ENCODE measurements at regions not wholly inside any gene's neighbourhood (a gene's known extent, or its start where the extent isn't known, plus 50 kb on each side); places are given as distances from the start of the nearest gene placed in this dataset.
"Not testable (repeated sequence)": the region's sequence is repeated elsewhere in the genome, so short reads cannot be mapped to it uniquely, and the experiment has no call there.

- DNase-seq (ENCODE audit: low read depth in 2 of 2): peak in 1 of 2 donors; percentile 53
Observed at GRCh38 chr3:15903164-15903563, 105.4 kb upstream of the ANKRD28 start.

GRCh38 chr3:15903759-15904720, 106.3 kb upstream of the ANKRD28 start:
- no peak for DNase-seq (ENCODE audit: low read depth in 2 of 2)

- no peak for DNase-seq (ENCODE audit: low read depth in 2 of 2)
Observed at GRCh38 chr3:15905041-15905440, 107.3 kb upstream of the ANKRD28 start.

GRCh38 chr3:15907403-15907802, 109.6 kb upstream of the ANKRD28 start:
- not testable (repeated sequence) for DNase-seq (ENCODE audit: low read depth in 2 of 2)

- DNase-seq (ENCODE audit: low read depth in 2 of 2): no peak
Observed at GRCh38 chr3:15918988-15919387, 121.2 kb upstream of the ANKRD28 start.

GRCh38 chr3:15919971-15920370, 122.2 kb upstream of the ANKRD28 start:
- no peak for DNase-seq (ENCODE audit: low read depth in 2 of 2)

- DNase-seq (ENCODE audit: low read depth in 2 of 2): no peak
Observed at GRCh38 chr3:15923640-15924405, 126.0 kb upstream of the ANKRD28 start.

- no peak for DNase-seq (ENCODE audit: low read depth in 2 of 2)
Observed at GRCh38 chr3:15924914-15925313, 127.1 kb upstream of the ANKRD28 start.

GRCh38 chr3:15926871-15927270, 129.1 kb upstream of the ANKRD28 start:
- no peak for DNase-seq (ENCODE audit: low read depth in 2 of 2)

GRCh38 chr3:15927969-15928368, 130.2 kb upstream of the ANKRD28 start:
- DNase-seq (ENCODE audit: low read depth in 2 of 2): no peak

GRCh38 chr3:15929944-15930571, 132.3 kb upstream of the ANKRD28 start:
- no peak for DNase-seq (ENCODE audit: low read depth in 2 of 2)

GRCh38 chr3:15932348-15933300, 134.8 kb upstream of the ANKRD28 start:
- no peak for DNase-seq (ENCODE audit: low read depth in 2 of 2)

GRCh38 chr3:15933439-15934139, 135.8 kb upstream of the ANKRD28 start:
- DNase-seq (ENCODE audit: low read depth in 2 of 2): no peak

- no peak for DNase-seq (ENCODE audit: low read depth in 2 of 2)
Observed at GRCh38 chr3:15934389-15935195, 136.8 kb upstream of the ANKRD28 start.

- DNase-seq (ENCODE audit: low read depth in 2 of 2): no peak
Observed at GRCh38 chr3:15936312-15936711, 138.5 kb upstream of the ANKRD28 start.

GRCh38 chr3:15940641-15941040, 142.9 kb upstream of the ANKRD28 start:
- no peak for DNase-seq (ENCODE audit: low read depth in 2 of 2)

GRCh38 chr3:15941457-15941856, 143.7 kb upstream of the ANKRD28 start:
- DNase-seq (ENCODE audit: low read depth in 2 of 2): not testable (repeated sequence)

GRCh38 chr3:15941958-15942357, 144.2 kb upstream of the ANKRD28 start:
- no peak for DNase-seq (ENCODE audit: low read depth in 2 of 2)

GRCh38 chr3:15942462-15942861, 144.7 kb upstream of the ANKRD28 start:
- DNase-seq (ENCODE audit: low read depth in 2 of 2): no peak

All from lung microvascular endothelial cell (primary cell).